Cardiac fibroblast (primary cell): ENCODE measurements at regions not wholly inside any gene's neighbourhood (a gene's known extent, or its start where the extent isn't known, plus 50 kb on each side); places are given as distances from the start of the nearest gene placed in this dataset.

ENCODE experiments used
- DNase-seq, 2 donors: peaks; one replicate each; pipeline versions ENCODE4 v3.0.0 to v3.0.0-alpha.2; 2010; ENCODE audit warnings: low read depth in 2 of 2
- H3K4me3 ChIP-seq, 2 donors: replicated peaks in 1 of 2; 1 replicate in 1 of 2; 2 replicates in 1 of 2; pipeline ENCODE4 v1.5.1; 2011; ENCODE audit warnings: low read depth in 2 of 2, low read length in 2 of 2, mild to moderate bottlenecking in 2 of 2, moderate library complexity in 1 of 2
- TF ChIP-seq, protein P1 (sequence below): IDR thresholded peaks from one replicate; pipeline ENCODE4 v1.5.1; 2011; ENCODE audit warnings: low read depth, mild to moderate bottlenecking, low read length, inconsistent platforms

DNA sequence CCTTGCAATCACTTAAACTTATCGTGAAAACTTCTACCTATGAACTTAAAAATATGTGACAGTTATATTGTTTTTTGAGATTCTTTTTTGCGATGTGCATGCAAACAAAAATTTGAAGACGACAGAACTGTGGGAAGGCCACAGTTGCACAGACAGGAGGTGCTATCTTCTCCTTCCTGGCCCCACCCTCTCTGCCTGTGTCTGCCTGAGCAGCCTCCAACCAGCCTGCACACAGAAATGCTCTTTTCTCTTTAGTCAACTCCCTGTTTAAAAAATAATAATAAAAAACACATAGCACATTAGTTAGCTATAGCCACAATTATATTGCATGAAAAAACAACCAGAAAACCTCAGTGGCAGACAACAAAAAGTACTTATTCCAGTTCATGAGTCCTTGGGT, 212.2 kb downstream of the ZNF621 start:
- TF ChIP-seq, protein P1, sequence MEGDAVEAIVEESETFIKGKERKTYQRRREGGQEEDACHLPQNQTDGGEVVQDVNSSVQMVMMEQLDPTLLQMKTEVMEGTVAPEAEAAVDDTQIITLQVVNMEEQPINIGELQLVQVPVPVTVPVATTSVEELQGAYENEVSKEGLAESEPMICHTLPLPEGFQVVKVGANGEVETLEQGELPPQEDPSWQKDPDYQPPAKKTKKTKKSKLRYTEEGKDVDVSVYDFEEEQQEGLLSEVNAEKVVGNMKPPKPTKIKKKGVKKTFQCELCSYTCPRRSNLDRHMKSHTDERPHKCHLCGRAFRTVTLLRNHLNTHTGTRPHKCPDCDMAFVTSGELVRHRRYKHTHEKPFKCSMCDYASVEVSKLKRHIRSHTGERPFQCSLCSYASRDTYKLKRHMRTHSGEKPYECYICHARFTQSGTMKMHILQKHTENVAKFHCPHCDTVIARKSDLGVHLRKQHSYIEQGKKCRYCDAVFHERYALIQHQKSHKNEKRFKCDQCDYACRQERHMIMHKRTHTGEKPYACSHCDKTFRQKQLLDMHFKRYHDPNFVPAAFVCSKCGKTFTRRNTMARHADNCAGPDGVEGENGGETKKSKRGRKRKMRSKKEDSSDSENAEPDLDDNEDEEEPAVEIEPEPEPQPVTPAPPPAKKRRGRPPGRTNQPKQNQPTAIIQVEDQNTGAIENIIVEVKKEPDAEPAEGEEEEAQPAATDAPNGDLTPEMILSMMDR = no peak

DNA sequence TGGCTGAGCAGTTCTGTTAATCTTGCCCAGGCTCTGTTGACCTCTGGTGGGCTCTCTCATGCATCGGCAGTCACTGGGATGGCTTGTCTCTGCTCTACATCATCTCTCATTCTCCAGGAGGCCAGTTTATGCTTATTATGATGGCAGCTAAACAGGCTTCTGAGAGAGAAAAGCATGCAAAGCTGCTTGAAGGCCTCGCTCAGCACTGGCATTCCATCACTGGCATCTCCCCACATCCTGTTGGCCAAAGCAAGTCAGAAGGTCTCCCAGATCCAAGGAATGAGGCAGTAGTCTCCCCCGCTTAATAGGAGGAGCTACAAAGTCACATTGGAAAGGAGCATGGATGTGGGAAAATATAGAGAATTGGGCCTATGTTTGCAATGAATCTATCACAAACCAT, 212.6 kb downstream of the ZNF621 start:
- DNase-seq = no peak
- TF ChIP-seq, protein P1 = no peak
- H3K4me3 ChIP-seq = no peak overlapping the region

More for the DNA sequence above, 212.2 kb downstream of the ZNF621 start:
- no peak for DNase-seq
- H3K4me3 ChIP-seq = no peak overlapping the region

DNA sequence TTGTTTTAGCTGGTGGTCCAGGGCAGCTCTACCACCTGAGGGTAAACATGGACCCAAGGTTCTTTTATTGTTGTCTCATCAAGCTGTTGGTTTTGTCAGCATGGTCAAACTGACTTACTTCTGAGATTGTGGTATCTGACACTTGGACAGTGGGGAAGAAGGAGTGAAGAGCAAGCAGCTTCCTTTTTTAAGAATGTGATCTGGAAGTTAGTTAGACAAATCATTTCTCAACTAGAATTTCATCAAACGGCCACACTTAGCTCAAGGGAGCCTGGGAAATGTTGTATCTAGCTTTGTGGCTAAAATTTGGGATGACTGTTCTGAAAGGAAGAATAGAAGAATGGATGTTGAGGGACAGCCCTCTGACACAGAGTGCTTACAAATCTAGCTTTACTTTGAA, 215.2 kb downstream of the ZNF621 start:
- TF ChIP-seq, protein P1 = no peak
- H3K4me3 ChIP-seq = no peak overlapping the region
- DNase-seq = no peak

DNA sequence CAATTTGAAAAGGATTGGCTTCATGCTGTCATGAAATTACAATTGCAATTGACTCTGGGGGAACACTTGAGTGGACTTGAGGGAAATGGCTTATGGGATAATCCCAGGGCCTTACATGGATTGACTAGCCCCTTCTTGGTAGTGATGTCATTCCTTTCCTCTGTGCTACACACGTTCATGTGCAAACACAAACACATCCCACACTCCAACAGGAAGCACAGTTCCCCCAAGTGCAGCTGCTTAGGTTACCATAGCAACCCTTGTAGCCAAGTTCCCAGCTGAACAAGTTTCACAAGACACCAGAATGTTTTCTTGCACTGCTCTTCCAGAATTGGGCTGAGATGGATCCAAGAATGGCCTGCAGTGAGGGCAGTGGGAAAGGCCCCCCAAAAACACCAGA, 217.0 kb downstream of the ZNF621 start:
- TF ChIP-seq, protein P1 = no peak
- H3K4me3 ChIP-seq = no peak overlapping the region
- peak; percentile 50 to 71 for DNase-seq

DNA sequence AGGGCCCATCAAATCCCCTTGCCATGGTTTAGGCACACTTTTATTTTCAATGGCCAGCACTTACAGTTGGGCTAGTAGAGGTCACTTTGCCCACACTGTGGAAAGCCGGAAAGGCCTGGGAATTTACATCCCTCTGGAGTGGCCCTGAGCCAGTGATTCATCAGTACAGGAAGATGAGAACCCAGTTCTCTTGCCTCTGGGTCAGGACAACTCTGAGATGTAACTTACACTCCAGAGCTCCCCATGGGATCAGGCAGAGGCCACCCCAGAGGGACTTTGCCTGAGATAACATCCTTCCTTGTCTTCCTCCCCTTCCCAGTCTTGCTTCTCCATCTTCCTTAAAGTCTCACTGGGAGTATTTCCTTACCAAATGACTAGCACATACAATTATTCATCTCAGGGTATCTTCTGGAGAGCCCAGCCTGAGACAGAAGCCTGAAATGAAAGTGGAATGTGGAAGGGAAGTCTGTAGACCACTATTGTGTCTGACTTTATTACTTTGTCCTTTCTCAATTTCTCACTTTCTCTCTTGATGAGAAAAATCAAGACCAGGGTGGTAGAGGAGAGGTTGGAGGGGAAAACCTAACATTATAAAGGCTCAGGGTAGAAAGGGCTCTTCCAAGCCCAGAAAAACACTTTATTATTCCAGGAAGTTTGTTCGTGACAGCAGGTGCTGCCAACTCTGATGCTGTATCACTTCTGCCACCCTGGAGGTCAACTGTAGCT, 220.8 kb downstream of the ZNF621 start:
- TF ChIP-seq, protein P1 = no peak
- no peak overlapping the region for H3K4me3 ChIP-seq
- peak in 1 of 2 donors; percentile 16 for DNase-seq

DNA sequence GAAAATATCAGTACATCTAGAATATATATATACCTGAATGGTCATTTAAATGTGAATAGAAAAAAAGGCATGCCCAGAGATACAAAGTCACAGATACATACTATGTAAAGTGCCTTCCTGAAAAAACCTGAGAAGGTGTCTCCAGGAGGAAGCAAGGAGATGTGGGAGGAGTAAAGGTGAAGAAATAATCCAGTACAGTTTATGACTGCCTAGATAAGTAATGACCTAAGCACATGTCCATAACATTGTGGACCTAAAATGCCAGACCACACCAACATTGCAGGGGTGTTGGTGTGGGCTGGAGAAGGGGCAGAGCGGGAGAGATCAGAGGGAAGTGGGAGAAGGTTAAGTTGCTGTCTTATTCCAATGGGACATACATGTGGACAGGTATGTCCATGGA, 226.9 kb downstream of the ZNF621 start:
- DNase-seq = no peak
- TF ChIP-seq, protein P1 = no peak
- H3K4me3 ChIP-seq = no peak overlapping the region

DNA sequence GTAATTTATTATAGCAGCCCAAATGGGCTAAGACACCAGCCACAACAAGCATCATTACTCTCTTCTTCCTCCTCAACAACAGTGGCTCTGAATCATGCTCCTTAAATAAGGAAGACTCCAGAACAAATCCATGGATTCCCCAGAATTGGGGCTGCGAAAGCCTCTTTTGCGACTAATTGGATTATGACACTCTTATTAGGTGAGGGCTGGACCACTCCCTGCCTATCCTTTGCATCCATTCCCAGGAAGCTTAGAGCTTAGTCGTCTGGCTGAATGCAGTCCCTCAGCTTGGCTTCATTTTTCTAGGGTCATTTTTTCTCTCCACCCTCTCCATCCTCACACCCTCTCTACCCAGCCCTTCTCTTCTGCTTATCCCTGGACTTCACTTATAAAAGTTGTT, 227.7 kb downstream of the ZNF621 start:
- H3K4me3 ChIP-seq = no peak overlapping the region
- no peak for DNase-seq
- TF ChIP-seq, protein P1 = no peak
